Stimulated activated CD4-positive, alpha-beta T cell treated with anti-CD3 and anti-CD28 coated beads, Interleukin-4, amount 100 ng/mL, for 24 hours (primary cell): ENCODE measurements at regions not wholly inside any gene's neighbourhood (a gene's known extent, or its start where the extent isn't known, plus 50 kb on each side); places are given as distances from the start of the nearest gene placed in this dataset.
"Not testable (repeated sequence)": the region's sequence is repeated elsewhere in the genome, so short reads cannot be mapped to it uniquely, and the experiment has no call there.

Experiments
- DNase-seq: peaks from one replicate; pipeline ENCODE4 v3.0.0-alpha.2; 2020

- no peak for DNase-seq
Measured at GRCh38 chr12:47478426-47478825, 227.4 kb downstream of the RPAP3 start.

DNA sequence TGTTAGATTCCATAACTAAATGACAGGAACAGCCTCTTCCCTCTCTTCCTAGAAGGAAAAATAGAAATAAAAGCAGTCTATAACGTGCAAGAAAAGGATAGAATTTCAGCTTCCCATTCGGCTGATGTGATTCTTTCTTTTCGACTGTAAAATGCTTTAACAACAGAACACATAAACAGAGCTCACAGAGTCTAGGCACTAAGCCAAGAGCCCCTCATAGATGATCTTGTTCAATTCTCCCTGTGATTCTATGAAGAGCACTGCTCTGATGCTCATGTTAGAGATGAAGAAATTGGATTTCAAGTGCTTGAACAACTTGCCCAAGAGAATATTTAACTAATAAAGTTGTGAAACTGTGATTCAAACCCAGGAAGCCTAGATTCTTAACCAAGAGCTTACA is 232.7 kb downstream of the RPAP3 start:
- DNase-seq: no peak

DNA sequence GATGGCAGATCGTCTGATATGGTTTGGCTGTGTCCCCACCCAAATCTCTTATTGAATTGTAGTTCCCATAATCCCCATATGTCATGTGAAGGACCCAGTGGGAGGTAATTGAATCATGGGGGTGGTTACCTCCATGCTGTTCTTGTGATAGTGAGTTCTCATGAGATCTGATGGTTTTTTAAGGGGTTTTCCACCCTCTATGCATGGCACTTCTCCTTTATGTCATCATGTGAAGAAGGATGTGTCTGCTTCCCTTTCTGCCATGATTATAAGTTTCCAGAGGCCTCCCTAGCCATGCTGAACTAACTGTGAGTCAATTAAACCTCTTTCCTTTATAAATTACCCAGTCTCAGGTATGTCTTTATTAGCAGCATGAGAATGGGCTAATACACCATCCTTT is 235.5 kb downstream of the RPAP3 start:
- not testable (repeated sequence) for DNase-seq

GRCh38 chr12:47463918-47464317 is 241.9 kb downstream of the RPAP3 start:
- DNase-seq: not testable (repeated sequence)

GRCh38 chr12:47458279-47458678 is 247.6 kb downstream of the RPAP3 start:
- DNase-seq: no peak

DNA sequence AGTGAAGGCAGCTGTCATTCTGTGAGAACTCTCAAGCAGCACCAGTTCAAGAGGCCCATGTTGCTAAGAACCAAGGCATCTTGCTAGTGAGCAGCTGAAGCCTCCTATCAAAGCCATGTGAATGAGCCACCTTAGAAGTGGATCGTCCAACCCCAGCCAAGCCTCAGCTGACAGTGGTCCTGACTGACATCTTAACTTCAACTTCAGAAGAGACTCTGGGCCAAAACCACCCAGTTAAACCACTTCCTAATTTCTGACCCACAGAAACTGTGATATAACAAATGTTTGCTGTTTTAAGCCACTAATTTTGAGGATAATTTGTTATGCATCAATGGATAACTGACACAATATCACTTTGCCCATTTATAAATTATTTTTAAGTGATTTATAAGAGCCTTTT is 256.0 kb downstream of the RPAP3 start:
- no peak for DNase-seq

DNA sequence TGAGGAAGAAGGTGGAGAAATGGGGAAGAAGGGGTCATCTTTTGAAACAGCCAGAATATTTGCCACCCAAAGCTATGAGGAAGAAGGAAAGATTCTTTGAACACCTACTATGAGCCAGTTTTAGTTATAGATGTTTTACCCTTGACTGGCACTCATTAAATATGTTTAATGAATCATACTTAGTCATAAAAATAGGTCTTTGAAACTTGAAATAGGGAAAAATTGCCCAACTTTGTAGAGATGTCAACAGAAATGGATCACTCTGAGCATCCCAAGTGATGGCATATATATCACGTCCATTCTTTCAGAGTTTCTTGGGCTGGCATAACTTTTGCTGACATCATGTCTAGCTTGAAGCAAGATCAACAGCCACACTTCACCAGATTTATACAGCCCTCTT is 263.5 kb downstream of the RPAP3 start:
- no peak for DNase-seq

- no peak for DNase-seq
Measured at GRCh38 chr12:47441490-47441889, 264.3 kb downstream of the RPAP3 start.

DNA sequence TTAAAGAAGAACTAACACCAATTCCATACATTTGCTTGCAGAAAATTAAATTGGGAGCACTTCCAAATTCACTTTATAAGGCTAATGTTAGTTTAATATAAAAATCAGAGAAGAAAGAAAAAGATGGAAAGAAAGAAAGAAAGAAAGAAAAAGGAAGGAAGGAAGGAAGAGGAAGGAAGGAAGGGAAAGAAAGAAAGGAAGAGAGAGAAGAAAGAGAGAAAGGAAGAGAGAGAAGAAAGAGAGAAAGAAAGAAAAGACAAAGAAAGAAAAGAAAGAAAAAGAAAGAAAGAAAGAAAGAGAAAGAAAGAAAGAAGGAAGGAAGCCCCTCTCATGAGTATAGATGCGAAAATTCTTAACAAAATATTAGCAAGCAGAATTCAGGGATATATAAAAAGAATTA is 267.7 kb downstream of the RPAP3 start:
- no peak for DNase-seq

DNA sequence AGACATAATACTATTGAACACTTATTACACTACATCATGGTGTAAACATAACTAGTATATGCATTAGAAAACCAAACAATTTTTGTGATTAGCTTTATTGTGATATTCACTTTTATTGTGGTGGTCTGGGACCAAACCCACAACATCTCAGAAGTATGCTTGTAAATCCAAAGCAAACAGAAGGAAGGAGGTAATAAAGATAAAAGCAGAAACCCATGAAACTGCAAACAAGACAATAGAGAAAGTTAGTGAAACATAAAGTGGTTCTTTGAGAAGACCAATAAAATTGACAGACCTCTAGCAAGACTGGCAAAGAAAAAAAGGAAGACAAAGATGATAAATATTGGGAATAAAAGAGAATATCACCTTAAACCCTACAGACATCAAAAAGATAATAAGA is 268.3 kb downstream of the RPAP3 start:
- DNase-seq: no peak

GRCh38 chr12:47433876-47434275 is 272.0 kb downstream of the RPAP3 start:
- no peak for DNase-seq

DNA sequence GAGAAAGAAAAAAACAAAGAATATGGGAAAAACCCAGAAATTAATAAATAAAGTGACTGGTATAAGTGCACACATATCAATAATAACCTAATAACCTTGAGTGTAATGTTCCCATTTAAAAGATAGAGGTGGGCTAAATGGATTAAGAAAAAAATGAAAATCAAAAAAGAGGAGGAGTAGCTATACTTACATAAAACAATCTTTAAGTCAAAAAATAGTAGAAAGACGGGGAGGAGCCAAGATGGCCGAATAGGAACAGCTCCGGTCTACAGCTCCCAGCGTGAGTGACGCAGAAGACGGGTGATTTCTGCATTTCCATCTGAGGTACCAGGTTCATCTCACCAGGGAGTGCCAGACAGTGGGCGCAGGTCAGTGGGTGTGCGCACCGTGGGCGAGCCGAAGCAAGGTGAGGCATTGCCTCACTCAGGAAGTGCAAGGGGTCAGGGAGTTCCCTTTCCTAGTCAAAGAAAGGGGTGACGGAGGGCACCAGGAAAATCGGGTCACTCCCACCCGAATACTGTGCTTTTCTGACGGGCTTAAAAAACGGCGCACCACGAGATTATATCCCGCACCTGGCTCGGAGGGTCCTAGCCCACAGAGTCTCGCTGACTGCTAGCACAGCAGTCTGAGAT is 279.0 kb downstream of the RPAP3 start:
- DNase-seq: peak; percentile 19

- no peak for DNase-seq
Measured at GRCh38 chr12:47422611-47423010, 283.2 kb downstream of the RPAP3 start.

DNA sequence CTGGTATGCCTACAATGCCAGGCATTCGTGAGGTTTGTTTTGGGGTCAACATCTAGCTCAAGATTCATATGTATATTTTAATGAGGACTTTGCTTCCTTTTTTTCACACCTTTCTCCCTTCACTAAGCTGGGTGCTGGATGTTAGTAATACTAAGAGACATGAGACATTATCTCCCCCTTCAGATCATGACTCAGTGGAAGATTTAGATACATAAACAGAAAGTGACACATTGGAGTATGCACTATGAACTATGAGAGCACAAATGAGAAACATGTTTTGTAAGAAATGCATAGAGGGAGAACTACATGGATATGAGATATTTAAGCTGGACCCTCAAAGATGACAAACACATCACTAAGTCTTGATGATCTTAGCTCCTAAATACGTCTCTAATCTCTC is 286.3 kb downstream of the RPAP3 start:
- DNase-seq: no peak

DNA sequence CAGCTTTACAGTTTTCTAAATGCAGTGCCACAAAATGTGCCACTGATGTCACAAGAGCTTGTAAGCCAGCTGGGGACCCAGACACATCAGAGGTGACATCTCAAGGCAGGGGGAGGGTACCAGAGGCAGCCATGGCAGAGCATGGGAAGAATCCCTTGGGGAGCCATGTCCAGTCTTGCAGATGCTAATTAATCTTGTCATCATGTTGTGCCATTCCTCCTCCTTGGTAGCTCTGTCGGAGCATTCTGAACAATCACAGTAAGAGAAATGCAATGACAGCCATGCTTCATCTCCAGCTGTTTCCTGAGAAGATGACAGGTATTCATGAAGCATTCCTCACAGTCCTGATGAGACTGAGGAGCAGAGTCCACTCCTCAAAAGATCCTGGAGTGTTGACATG is 287.9 kb downstream of the RPAP3 start:
- no peak for DNase-seq

- DNase-seq: no peak
Measured at GRCh38 chr12:47417121-47417520, 288.7 kb downstream of the RPAP3 start.

- no peak for DNase-seq
Measured at GRCh38 chr12:47415054-47415453, 290.8 kb downstream of the RPAP3 start.

- peak; percentile 46 for DNase-seq
Measured at GRCh38 chr12:47414511-47414910, 291.3 kb downstream of the RPAP3 start.

GRCh38 chr12:47413806-47414205 is 292.0 kb downstream of the RPAP3 start:
- no peak for DNase-seq

- DNase-seq: no peak
Measured at GRCh38 chr12:47412601-47413236, 293.1 kb downstream of the RPAP3 start.

- no peak for DNase-seq
Measured at GRCh38 chr12:47411966-47412365, 293.9 kb downstream of the RPAP3 start.

DNA sequence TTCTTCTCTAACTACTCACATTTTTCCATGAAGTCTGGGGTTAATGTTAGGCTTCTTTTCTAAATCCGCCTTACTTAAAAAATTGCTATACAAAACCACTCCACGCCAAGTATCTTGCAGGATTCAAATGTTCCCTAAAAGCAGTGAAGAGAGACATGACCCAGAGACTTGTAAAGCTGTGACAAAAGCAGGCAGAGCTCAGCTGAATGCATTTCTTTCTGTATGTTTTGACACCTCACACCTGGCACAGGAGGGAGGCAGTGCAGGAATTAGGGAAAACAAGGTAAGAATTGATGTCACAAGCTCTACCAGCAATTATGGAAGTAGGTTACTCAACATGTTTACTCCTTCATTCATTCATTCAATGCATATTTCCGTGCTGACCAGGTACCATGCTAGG is 295.0 kb downstream of the RPAP3 start:
- no peak for DNase-seq

DNA sequence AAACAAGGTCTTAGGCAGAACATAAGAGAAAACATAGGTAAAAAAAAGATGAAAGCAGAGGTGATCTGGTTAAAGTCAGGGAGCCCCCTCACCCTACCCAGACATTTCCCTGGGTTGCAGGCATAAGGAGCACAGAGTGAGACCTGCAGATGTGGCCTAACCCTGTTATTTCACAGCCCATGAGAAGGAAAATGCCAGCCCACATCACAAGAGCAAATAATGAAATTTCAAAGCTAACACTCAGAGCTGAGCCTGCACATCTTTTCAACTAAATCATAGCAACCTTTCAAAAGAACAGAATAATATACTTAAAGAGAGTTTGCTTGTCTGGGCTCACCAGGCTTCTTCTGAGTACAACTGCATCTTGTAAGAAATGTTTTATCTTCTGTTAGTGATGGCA is 295.4 kb downstream of the RPAP3 start:
- DNase-seq: no peak

DNA sequence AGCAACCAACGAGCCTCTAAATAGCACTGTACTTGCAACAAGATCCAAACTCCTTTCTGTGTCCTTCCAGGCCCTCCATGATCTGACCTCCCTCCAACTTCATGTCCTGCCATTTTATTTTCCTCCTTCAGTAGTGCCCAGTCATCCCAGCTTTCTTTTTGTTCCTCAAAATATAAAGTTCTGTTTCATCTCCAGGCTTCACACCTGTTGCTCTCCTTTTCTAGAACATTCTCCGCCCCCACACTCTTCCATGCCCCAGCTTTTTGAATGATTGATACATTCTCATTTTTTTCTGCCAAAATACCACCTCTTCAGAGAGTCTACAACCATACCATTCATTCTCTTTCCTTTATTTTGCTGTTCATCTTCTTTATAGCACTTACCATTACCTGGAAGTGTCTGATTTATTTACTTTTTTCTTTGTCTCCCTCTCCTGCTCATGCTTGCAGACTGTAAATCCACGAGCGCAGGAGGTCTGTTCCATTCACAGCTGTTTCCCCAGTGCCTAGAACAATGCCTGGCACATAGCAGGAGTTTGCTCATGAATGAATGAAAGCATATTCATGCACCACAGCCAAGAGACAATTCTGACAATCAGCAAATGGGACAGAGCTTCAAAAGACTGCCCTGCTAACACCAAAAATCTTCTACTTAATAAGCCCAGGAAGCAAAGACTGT is 296.4 kb downstream of the RPAP3 start:
- DNase-seq: no peak
